Esophagus muscularis mucosa (tissue), 4 donors: ENCODE measurements at regions not wholly inside any gene's neighbourhood (a gene's known extent, or its start where the extent isn't known, plus 50 kb on each side); places are given as distances from the start of the nearest gene placed in this dataset.

ENCODE experiments used
- EP300 ChIP-seq: sonication (generic); formaldehyde crosslinking; IDR thresholded peaks from one replicate; pipeline ENCODE4 v1.6.1; 2017; ENCODE audit warnings: antibody characterized with exemption
- POLR2A ChIP-seq: fragments of 450-650 bp; IDR thresholded peaks from one replicate; pipeline ENCODE4 v1.6.1; 2017; ENCODE audit warnings: antibody characterized with exemption, moderate library complexity, mild to moderate bottlenecking, low read depth
- POLR2AphosphoS5 ChIP-seq, 2 donors: sonication (generic); formaldehyde crosslinking; IDR thresholded peaks; one replicate each; pipeline ENCODE4 v1.6.1; 2017; ENCODE audit warnings: antibody characterized with exemption in 2 of 2
- TF ChIP-seq, protein P1 (sequence below), 3 experiments: fragments of 200-600 bp in 2 of 3; fragments of 450-650 bp in 1 of 3; sonication (generic) in 2 of 3; IDR thresholded peaks; one replicate each; pipeline ENCODE4 v1.5.1; 2017 to 2019; ENCODE audit warnings: antibody characterized with exemption in 3 of 3, mild to moderate bottlenecking in 2 of 3, moderate library complexity in 1 of 3

- TF ChIP-seq, protein P1, sequence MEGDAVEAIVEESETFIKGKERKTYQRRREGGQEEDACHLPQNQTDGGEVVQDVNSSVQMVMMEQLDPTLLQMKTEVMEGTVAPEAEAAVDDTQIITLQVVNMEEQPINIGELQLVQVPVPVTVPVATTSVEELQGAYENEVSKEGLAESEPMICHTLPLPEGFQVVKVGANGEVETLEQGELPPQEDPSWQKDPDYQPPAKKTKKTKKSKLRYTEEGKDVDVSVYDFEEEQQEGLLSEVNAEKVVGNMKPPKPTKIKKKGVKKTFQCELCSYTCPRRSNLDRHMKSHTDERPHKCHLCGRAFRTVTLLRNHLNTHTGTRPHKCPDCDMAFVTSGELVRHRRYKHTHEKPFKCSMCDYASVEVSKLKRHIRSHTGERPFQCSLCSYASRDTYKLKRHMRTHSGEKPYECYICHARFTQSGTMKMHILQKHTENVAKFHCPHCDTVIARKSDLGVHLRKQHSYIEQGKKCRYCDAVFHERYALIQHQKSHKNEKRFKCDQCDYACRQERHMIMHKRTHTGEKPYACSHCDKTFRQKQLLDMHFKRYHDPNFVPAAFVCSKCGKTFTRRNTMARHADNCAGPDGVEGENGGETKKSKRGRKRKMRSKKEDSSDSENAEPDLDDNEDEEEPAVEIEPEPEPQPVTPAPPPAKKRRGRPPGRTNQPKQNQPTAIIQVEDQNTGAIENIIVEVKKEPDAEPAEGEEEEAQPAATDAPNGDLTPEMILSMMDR (IDR thresholded peaks at IDR 0.05) = no peak
- TF ChIP-seq POLR2A = no peak
- no peak for TF ChIP-seq EP300
- TF ChIP-seq POLR2AphosphoS5 (IDR thresholded peaks at IDR 0.05) = no peak
These were observed 169.1 kb upstream of the CST7 start for GRCh38 chr20:24779946-24780345.
